ENCODE measurements at regions not wholly inside any gene's neighbourhood (a gene's known extent, or its start where the extent isn't known, plus 50 kb on each side); places are given as distances from the start of the nearest gene placed in this dataset.
"Not testable (repeated sequence)": the region's sequence is repeated elsewhere in the genome, so short reads cannot be mapped to it uniquely, and the experiment has no call there.

DNA sequence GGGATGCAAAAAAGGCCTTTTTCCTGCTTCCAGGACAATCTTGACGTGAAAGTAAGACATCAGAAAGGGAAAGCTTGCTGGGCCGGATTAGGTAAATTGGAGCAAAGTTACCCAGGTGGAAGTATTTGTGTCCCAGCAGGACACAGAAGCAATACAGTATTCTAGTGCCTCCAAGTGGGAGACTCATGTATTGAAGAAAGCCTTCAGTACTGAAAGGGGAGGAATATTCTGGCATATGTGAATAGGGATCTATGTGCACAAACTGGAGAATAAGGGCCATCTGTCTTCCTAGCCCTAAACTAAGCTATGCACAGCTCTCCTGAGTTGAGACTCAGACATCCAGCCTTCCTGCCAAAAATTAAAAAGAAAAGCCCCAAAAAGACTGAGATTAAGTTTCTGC, 327.3 kb upstream of the CDH8 start:
- no peak for DNase-seq (ENCODE audit: low spot score)

DNA sequence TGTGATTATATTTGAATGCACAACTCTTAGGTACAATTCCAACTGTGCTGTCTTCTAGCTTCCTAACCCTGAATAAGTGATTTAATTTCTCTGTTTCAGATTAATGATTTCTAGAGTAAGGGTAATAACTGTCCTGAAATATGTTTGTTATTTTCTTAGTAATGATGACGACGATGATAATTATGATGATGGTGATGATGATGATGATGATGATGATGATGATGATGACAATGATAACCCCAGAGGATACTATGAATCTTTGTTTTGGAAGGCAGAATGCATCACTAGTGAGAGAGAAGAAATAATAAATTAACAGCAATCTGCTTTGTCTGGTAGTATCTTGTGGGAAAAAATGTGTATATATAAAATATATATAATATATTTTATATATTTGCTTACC, 317.1 kb upstream of the CDH8 start:
- DNase-seq (ENCODE audit: low spot score) = no peak

DNA sequence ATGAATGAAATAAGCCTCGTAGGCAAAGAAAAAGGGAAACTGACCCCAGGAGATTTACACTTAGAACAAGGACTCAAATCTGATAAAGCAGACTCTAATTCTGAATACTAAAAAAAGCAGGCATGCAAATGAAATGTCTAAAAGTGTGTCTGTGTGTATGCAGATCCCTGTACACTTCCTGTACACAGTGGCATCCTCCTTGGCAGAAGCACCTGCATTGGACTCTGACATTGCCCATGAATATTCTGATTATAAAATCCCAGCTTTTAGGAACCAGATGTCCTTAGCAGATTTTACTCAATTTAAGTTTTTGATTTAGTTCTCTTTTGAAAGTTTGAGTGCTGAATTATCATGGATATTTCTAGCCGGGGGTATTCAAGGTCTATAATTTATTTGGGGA, 306.0 kb upstream of the CDH8 start:
- no peak for DNase-seq (ENCODE audit: low spot score)

DNA sequence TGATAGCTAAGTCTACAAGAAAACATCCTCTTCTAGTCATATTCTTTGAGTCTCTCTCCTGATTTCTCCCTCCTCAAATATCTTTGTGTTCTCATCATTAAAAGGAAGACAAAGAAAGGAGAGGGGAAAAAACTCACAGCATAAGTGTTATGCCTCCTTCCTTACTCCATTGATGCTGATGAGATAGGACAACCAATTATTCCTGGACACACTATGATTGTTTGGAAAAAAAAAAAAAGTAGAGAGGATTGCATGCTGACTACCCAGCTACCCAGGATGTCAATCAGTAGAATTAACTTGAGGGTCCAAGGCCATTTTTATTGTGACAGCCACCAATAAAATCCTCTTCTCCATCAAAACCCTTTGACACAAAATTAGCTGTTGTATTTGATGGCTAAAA, 299.1 kb upstream of the CDH8 start:
- no peak for DNase-seq (ENCODE audit: low spot score)

DNA sequence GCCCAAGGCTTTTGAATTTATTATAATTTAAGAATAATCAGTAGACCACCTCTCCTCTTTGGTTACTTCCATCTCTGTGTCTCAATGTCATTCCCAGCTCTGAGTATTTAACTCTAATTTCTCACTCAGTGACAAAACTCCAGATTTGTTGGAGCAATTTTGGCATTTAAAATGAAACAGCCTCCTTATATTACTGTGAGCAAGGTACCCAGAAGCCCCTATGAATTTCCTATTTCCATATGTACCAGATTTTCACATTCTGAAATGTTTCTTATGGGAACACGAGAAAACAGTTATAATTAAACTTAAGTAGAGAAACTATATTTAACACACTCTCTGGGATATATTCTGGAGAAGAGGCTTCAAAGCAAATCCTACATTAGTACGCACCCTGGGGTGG, 285.4 kb upstream of the CDH8 start:
- DNase-seq (ENCODE audit: low spot score) = no peak

DNA sequence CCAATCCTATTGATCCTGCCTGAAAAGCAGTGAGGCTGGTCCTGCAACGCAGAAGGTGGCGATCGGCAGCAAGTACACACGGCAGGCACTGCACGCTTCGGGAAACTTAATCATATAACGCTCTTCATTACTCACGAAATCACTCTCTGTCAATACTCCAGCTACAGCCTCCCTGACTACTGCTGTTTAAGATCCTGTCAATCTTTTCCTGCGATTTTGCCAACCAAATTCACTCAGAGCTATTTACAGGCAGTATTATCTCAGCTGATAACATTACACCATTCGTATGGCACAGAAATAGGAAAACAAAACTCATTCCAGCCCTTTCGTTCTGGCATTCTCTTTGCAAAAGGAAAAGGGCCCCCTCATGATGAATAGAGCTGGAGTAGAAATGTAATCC, 262.4 kb upstream of the CDH8 start:
- DNase-seq (ENCODE audit: low spot score) = no peak

DNA sequence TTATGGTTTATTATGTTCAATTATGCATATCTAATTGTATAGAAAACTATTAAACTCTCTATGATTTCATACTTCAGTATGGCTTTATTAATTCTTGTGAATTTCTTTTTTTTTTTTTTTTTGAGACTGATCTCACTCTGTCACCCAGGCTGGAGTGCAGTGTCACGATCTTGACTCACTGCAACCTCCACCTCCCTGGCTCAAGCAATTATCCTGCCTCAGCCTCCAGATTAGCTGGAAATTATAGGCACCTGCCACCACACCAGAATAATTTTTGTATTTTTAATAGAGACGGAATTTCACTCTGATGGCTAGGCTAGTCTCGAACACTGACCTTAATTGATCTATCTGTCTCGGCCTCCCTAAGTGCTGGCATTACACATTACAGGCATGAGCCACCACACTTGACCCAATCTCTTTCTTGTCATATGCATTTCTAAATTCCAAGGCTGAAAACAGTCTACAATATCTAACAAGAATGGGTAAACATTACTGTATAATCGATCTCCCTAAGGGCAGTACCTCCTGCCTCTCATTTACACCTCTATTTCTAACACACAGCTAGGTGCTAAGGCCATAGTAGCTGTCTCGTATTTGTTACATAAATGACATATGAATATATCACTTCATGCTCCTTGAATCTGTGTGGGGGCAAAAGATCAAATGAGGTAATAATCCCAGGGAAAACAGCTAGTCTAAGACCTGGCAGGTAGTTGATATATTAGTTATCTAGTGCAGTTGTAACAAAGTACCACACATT, 258.2 kb upstream of the CDH8 start:
- no peak for DNase-seq (ENCODE audit: low spot score)

DNA sequence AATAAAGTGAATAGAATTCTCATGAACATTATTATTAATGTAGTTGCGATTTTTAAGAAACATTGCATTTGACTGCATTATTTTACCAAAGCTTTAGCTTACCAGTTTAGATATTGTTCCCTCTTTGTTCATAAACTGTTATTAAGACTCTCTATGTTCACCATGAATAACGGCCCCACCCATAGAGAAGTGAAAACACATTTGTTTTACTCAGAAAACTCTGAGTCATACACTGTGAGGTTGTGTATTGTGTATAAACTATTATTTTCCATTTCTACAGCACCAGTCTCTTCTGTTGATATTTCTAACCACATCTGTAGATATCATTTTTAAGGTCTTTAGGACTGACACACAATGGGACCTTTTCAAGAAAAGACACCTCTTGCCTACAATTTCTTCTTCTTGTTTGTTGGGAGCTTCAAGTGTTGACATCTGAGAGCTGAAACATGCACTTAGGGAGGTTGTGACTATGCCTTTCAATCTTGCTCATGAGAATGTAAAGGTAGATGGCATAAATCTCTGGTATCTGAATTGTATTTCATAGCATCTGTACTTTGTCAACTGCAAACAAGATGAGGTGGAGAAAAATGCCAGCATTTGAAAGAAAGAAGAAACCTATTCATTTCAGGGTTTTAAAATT, 252.9 kb upstream of the CDH8 start:
- no peak for DNase-seq (ENCODE audit: low spot score)

DNA sequence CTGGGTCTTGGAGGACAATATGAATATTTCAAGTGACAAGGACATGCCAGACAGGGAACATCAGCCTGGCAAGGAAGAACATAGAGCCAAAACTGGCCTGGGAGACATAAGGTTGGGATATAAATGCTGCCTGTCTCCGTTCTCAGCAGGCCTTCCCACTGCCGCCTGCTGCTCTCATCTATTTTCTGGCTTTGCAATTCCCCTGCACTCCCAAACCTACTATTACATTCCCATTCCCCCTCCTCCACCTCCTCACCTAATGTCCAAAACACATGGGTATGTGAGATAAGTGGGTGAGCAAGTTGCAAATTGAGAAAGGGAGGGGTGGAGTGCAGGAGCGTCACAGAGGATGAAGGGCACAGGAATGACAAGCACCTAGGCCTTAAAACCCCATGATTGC, 244.3 kb upstream of the CDH8 start:
- DNase-seq (ENCODE audit: low spot score) = no peak

DNA sequence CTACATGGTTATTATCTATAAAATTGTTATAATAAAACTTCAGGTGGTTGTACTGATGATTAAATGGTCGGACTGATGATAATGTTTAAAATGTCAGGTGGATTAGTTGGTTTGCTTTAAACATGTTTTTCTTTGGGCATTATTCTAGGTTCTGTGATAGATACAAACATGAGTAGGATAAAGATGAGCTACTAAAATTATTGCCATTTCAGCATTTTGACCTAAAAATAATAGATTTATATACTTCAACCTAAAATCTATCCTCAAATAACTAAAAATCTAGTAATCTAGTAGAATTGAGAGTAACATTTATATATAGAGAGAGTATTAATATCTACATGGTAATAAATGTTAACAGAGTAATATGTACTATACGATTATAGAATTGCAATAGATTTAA, 241.7 kb upstream of the CDH8 start:
- DNase-seq (ENCODE audit: low spot score) = no peak

DNA sequence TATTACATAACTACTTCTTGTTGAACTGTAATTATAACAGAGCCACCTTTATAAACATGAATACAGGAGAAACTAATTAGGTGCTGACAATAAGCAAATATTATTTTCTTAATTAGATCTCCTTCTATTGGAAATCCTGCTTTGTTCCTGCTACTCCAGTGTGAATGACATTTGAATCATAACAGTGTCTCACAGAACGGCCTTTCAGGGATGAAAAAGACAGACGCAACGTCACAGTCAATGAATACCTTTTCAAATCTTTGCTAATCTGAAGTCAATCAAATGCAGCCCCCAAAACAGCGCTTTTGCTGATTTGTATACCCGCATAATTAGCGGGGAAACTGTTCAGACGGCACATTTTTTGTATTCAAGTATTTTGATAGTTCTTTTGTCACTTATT, 240.4 kb upstream of the CDH8 start:
- DNase-seq (ENCODE audit: low spot score) = no peak

DNA sequence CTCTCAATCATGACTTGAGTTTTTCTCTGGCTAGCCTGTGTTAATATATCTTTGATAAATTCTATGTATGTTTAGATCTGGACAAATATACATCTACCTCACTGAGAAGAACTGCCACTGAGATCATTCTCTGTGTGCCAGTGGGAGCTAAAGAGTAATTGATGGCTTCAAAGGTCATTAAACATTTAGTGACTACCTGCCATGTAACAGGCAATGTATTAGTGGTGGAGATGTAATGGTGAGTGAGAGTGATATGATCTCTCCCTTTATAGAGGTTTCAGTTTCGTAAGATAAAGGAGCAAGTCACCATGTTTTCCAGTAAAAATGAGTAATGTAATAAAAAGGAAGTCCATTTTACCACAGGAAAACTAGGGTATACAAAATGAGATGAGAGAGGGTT, 235.8 kb upstream of the CDH8 start:
- no peak for DNase-seq (ENCODE audit: low spot score)

DNA sequence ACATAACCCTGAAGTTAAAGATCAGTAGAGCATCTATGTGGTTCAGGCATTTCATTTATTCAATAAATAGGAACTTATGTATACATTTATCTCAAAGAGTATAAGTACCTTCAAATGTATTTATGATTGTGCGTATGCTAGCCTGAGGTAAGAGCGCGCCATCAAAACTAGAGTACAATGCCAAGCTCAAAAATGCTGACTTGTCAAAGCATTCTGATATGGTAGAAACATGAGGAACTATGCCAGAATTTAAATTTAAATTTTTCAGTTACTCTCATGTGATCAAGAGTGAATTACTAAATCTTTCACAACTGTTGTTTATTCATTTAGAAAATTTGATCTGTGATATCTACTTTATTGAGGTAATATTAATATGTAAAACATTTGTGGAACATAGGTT, 225.5 kb upstream of the CDH8 start:
- no peak for DNase-seq (ENCODE audit: low spot score)

DNA sequence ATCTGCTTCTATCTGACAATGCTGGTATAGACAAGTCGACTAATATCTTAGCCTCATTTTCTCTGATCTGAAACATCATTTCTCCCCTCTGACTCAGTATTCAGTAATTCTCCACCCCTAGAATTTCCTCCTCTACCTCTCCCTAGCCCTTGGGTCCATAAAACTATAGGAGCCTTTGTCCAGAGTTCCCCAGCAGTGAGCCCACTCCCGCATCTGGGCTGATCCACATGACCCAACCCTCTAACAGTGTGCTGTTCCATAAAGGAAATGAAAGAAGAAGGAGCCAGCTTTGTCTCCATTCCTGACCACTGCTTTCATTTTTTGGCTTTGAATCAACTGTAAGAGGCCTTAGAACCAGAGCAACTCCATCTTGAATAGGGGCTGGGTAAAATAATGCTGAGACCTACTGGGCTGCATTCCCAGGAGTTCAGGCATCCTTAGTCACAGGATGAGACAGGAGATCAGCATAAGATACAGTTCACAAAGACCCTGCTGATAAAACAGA, 222.7 kb upstream of the CDH8 start:
- not testable (repeated sequence) for DNase-seq (ENCODE audit: low spot score)

DNA sequence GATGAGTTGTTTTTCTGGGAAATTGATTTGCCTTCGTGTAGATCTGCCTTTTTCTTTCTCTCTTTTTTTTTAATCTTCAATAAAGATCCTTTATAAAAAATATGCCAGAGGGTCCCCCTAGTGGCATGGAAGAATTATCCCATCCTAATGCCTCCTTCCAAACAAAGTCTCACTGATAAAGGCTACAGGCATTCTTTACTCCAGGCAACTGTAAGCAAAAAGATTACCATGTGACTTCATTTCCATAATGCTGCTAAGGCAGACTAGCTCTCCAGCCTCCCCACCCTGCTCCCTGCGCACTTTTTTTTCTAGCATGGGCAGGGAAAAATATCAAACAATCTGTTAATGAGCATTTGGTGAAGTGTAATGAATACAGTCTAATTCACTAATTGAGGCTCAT, 220.2 kb upstream of the CDH8 start:
- no peak for DNase-seq (ENCODE audit: low spot score)

DNA sequence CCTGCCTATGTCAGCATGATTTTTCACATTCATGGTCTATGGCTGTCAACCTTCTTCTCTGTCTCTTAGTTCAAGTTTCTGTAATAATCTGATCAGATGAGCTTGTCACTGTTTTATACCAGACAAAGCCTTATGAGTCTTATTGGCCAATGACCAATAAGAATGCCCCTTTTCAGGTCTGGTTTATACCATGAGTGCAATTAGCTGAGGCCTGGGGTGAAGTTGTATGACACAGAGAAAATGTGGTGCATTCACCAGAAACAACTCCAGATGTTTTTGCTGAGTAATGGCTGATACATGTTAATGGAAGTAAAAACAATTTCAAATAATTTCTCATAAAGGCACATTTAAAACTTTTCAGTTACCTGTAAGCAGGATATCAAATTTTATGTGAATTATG, 218.6 kb upstream of the CDH8 start:
- no peak for DNase-seq (ENCODE audit: low spot score)

DNA sequence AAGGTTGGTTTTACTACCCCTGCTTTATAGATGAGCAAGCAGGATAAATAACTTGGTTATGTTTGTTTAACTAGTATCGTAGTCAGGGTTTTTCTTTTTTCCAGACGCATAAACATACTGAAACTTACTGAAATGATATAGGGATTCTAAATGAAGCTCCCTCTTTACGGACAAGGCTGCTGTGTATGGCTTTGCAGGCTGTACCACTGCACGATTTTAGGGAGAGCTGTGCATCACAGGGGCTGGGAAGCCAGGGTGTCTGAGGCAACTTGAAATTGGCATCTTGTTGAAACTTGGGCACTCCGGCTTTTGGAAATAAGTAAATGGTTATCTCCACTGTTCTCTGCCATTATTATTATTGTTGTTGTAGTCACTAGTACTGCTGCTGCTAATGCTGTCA, 218.1 kb upstream of the CDH8 start:
- no peak for DNase-seq (ENCODE audit: low spot score)

DNA sequence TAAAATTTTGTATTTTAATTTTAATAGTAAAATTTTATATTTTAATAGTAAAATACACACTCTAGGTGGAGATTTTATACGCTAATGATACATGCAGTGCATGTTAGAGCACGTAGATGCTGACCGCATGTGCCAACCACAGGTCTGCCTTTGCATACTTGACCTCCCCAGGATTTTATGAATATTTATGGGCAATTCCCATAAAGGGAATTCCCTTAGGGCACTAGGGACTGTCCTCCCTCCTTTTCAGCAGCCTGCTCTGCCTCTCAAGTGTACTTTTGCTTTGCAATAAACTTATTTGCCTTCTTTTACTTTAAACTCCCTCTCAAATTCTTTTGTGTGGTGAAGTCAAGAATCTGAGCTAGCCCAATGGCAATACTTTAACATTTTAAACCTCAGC, 217.7 kb upstream of the CDH8 start:
- DNase-seq (ENCODE audit: low spot score) = no peak

DNA sequence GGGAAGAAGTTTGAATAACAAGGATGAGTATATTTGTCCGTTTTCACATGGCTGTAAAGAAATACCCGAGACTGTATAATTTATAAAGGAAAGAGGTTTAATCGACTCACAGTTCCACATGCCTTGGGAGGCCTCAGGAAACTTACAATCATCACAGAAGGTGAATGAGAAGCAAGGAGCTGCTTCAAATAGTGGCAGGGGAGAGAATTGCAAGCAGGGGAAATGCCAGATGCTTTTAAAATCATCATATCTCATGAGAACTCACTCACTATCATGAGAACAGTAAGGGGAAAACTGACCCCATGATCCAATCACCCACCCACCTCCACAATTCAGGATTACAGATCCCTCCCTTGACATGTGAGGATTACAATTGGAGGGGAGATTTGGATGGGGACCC, 212.8 kb upstream of the CDH8 start:
- no peak for DNase-seq (ENCODE audit: low spot score)

DNA sequence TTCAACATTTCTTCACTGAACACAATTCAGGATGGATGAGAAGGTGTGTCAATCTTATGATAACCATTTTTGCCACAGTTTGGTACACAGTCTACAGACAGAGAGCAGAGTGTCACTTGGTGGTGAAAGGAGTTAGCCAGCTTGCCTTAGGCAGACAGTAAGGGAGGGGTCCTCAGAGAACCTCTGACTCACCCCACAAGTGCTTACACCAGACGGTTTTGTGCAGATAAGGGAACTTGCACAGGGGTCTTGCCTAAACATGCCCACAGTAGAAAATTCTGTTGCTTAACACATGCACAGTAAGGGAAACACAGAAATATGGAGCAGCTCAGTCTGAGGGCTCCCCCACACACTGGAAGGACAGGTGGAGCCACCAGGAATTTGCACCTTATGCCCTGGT, 204.5 kb upstream of the CDH8 start:
- no peak for DNase-seq (ENCODE audit: low spot score)

DNA sequence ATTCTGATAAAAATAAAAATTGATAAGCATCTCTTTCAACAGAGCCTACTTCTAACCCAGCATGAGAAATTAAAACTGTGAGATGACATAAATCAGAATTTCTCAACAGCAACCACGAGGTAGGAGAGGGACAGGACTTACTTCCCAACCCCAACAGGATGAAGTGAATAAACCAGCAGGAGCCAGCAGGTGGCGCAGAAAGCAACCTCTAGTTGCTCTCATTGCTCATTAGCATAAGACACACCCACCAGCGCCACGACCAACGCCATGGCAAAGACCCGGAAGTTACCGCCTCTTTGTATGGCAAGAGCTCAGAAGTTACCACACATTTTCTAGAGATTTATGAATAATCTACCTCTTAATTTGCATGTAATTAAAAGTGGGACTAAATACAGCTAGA, 189.4 kb upstream of the CDH8 start:
- DNase-seq (ENCODE audit: low spot score) = no peak

DNA sequence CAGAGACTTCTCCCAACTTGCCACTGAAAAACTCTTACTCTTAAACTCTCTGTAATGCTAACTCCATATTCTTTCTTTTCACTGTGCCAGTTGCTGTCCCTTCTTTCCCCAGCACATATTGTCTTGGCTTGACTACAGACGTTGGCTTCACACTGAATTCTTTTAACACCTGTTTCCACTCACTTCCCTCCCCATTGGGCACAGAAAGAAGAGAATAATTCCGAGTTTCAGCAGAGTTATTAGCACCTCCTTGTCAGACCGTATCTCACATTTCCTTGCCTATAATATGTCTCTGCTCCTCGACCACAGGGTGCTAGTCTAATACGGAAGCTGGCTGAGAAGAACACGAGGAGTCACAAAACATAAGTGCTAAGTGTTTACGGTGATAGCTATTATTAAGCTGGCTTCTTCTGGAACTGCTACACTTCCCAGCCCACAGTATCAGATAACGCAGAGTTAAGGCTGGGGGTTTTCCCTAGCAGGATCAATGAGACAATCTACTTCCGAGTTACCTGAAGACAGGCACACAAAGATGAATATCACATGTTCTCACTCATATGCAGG, 188.5 kb upstream of the CDH8 start:
- no peak for DNase-seq (ENCODE audit: low spot score)

DNA sequence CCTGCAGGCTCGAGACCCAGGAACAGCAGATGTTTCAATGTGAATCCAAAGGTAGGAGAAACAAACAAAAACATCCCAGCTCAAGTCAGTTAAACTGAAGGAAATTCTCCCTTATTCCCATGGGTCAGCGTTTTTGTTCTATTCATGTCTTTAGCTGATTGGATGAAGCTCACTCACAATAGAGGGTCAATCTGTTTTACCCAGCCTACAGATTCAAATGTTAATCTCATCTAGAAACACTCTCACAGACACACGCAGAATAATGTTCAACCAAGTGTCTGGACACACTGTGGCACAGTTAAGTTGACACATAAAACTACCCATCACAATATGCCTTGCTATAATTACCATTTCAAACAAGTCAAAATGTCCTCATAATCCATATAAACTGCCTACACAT, 180.6 kb upstream of the CDH8 start:
- no peak for DNase-seq (ENCODE audit: low spot score)

DNA sequence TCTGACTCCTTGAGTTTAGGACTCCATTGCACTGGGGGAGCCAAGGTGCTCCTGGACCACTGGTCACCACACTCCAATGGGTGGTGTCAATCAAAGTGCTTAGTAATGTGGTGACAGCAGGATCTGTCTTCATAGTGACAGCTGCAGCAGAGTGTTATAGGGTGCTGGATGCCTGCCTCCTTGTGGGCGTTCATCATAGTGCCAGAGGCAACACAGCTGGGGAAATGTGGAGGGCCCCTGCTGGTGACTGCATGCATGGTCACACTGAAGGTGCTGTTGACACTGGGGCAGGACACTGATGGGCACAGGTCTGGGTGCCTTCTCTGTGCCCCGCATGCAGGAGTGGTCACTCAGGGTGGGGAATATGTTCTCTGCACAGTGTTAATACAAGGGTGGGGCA, 177.5 kb upstream of the CDH8 start:
- DNase-seq (ENCODE audit: low spot score) = no peak

Data from AG08396 (cell line).